HG03097 (cell line): ENCODE measurements at regions not wholly inside any gene's neighbourhood (a gene's known extent, or its start where the extent isn't known, plus 50 kb on each side); places are given as distances from the start of the nearest gene placed in this dataset.

Experiments
- ATAC-seq: cut with Tn5 transposase; IDR thresholded peaks from one replicate; pipeline ENCODE4 v1.9.1; 2021; ENCODE audit not compliant: unreplicated experiment, low FRiP score

GRCh38 chr5:74919487-74919886, 53.3 kb upstream of the FAM169A start:
- no peak for ATAC-seq

DNA sequence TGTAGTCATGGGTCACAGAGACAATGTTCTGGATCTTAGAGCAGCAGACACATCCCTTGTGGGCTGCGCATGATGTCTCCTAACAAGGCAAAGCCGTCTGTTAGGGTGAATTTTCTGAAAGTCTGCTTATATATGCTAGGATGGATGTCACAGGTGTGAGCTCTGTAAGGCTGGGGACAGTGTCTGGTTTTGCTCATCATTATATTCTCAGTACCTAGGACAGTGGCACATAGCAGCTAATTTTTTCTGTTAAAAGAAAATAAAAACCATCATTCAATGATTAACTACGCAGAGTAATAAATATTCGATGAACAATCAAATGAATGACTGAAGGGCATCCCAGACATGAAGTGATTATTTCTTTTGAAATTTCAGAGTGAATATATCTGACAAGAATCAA, 52.9 kb upstream of the FAM169A start:
- no peak for ATAC-seq

- ATAC-seq = no peak
These were observed 52.1 kb upstream of the FAM169A start for GRCh38 chr5:74918232-74918669.

GRCh38 chr5:74916831-74917710, 50.9 kb upstream of the FAM169A start:
- ATAC-seq = no peak
